HL-60 (cell line): ENCODE measurements at regions not wholly inside any gene's neighbourhood (a gene's known extent, or its start where the extent isn't known, plus 50 kb on each side); places are given as distances from the start of the nearest gene placed in this dataset.
"Not testable (repeated sequence)": the region's sequence is repeated elsewhere in the genome, so short reads cannot be mapped to it uniquely, and the experiment has no call there.

Source experiments
- DNase-seq, 2 experiments: peaks; one replicate each; pipeline ENCODE4 v3.0.0-alpha.2; 2010 to 2020; ENCODE audit warnings: low read depth in 1 of 2, low spot score in 1 of 2
- H3K27ac ChIP-seq: fragments of 250-450 bp; sonication (Bioruptor Pico); replicated peaks from 2 replicates; pipeline ENCODE4 v1.5.1; 2020; ENCODE audit warnings: mild to moderate bottlenecking, moderate library complexity
- H3K27me3 ChIP-seq: fragments of 250-450 bp; sonication (Bioruptor Pico); 2 replicates; pipeline ENCODE4 v1.5.1; 2021; ENCODE audit warnings: mild to moderate bottlenecking, moderate library complexity; ENCODE audit not compliant: insufficient read depth, poor library complexity, severe bottlenecking
- H3K4me3 ChIP-seq: replicated peaks from 2 replicates; pipeline ENCODE4 v1.5.1; 2011; ENCODE audit warnings: mild to moderate bottlenecking, control low read depth, low read length; ENCODE audit not compliant: insufficient read depth
- CTCF ChIP-seq: IDR thresholded peaks from one replicate; pipeline ENCODE4 v1.5.1; 2011; ENCODE audit warnings: low read length, control low read depth, inconsistent platforms; ENCODE audit not compliant: insufficient read depth
- GABPA ChIP-seq: IDR thresholded peaks from 2 replicates; pipeline ENCODE4 v1.6.1; 2012; ENCODE audit warnings: low read depth
- POLR2AphosphoS5 ChIP-seq: IDR thresholded peaks from 2 replicates; pipeline ENCODE4 v1.6.1; 2012; ENCODE audit warnings: low read depth
- REST ChIP-seq: IDR thresholded peaks from 2 replicates; pipeline ENCODE4 v1.6.1; 2012; ENCODE audit warnings: low read depth; ENCODE audit not compliant: insufficient replicate concordance
- SPI1 ChIP-seq: IDR thresholded peaks from 2 replicates; pipeline ENCODE4 v1.6.1; 2012; ENCODE audit warnings: low read depth, mild to moderate bottlenecking, borderline replicate concordance

- Histone ChIP-seq H3K4me3 (no peak overlapping the region), H3K27me3 (no peaks in the 10 kb centered on the region), H3K27ac (no peak overlapping the region)
- no peak for DNase-seq
- TF ChIP-seq GABPA (no peak), CTCF (no peak), POLR2AphosphoS5 (no peak), SPI1 (no peak), REST (no peak)
These were observed 101.4 kb downstream of the TNFRSF13B start for GRCh38 chr17:16870253-16871245.

GRCh38 chr17:16869531-16870252 lies 102.2 kb downstream of the TNFRSF13B start:
- not testable (repeated sequence) for H3K27me3 ChIP-seq, H3K4me3 ChIP-seq, DNase-seq, H3K27ac ChIP-seq

GRCh38 chr17:16868616-16869015 lies 103.3 kb downstream of the TNFRSF13B start:
- H3K4me3 ChIP-seq, H3K27me3 ChIP-seq, DNase-seq, H3K27ac ChIP-seq: not testable (repeated sequence)

- H3K4me3 ChIP-seq, H3K27ac ChIP-seq, DNase-seq, H3K27me3 ChIP-seq: not testable (repeated sequence)
These were observed 104.4 kb downstream of the TNFRSF13B start for GRCh38 chr17:16867545-16867944.

GRCh38 chr17:16866841-16867240 lies 105.1 kb downstream of the TNFRSF13B start:
- H3K27ac ChIP-seq, DNase-seq, H3K4me3 ChIP-seq, H3K27me3 ChIP-seq: not testable (repeated sequence)

- no peak for DNase-seq
- Histone ChIP-seq H3K27me3 (no peaks in the 10 kb centered on the region), H3K4me3 (no peak overlapping the region), H3K27ac (no peak overlapping the region)
- TF ChIP-seq CTCF: no peak
- TF ChIP-seq REST: no peak
These were observed 105.5 kb downstream of the TNFRSF13B start for GRCh38 chr17:16866436-16866835.

GRCh38 chr17:16865704-16866103 lies 106.2 kb downstream of the TNFRSF13B start:
- H3K27ac ChIP-seq, DNase-seq, H3K27me3 ChIP-seq, H3K4me3 ChIP-seq: not testable (repeated sequence)

- H3K27ac ChIP-seq, H3K27me3 ChIP-seq, H3K4me3 ChIP-seq, DNase-seq: not testable (repeated sequence)
These were observed 106.8 kb downstream of the TNFRSF13B start for GRCh38 chr17:16865077-16865613.
